ENCODE measurements at regions not wholly inside any gene's neighbourhood (a gene's known extent, or its start where the extent isn't known, plus 50 kb on each side); places are given as distances from the start of the nearest gene placed in this dataset.
"Not testable (repeated sequence)": the region's sequence is repeated elsewhere in the genome, so short reads cannot be mapped to it uniquely, and the experiment has no call there.

DNA sequence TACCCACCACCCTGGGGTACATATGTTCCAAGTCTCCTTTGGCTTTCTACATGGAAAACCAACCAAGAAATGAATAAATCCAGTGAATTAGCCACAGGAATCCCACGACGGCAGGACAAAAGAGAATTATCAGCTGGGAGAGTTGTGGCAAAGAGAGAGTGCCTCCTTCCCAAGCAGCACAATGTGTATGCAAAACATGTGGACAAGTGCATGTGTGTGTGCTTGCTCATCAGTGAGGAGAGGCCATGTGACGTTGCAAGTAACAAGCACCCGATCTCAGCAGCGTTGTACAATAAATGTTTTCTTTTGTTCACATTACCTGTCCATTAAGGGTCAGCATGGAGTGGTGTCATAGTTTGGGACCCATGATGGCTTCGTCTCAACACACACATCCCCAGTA, 50.0 kb upstream of the EMX2 start:
- in situ Hi-C loops (cut with MboI; ENCODE audit: low sequenced_read_pairs) = loop anchor here (10.0 kb wide), 1 partner anchor 752 kb away; no protein-coding TSS in a partner anchor

DNA sequence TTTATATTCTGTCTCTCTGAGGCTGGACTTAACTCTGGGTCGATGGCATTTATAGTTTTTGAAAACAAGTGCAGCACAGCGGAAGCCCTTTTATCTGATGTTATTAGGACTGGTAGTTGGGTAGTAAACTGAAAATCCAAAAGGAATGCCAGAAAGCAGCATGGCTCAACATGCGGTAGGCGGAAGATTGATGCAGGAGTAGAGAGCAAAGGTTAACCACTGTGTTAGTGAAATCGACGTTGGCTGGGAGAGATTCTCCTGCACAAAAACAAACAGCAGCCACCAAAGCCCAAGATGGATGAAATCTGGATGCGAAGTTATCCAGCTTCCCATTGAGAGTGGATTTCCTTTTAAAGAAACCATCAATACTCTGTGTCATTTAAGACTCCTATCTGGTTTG, 54.5 kb upstream of the EMX2 start:
- in situ Hi-C loops (cut with MboI; ENCODE audit: low sequenced_read_pairs) = no loop called here

DNA sequence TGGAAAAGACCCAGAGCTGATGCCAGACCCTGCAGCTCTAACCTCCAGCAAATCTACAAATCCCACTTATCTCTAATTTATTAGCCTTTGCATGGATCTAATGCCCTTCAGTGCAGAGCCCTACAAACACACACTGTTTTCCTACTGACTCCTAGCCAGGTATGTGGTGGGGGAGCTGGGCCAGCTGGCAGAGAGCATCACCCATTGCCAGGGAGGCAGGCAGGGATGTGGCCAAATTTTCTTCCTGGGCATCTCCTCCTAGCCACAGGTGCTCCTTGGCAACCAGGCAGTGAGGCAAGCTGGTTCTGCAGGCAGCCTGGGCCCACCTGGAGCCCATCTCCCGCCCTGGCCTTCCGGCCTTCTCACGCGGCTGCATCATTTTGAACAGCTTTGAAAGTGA, 55.9 kb upstream of the EMX2 start:
- in situ Hi-C loops (cut with MboI; ENCODE audit: low sequenced_read_pairs) = no loop called here

DNA sequence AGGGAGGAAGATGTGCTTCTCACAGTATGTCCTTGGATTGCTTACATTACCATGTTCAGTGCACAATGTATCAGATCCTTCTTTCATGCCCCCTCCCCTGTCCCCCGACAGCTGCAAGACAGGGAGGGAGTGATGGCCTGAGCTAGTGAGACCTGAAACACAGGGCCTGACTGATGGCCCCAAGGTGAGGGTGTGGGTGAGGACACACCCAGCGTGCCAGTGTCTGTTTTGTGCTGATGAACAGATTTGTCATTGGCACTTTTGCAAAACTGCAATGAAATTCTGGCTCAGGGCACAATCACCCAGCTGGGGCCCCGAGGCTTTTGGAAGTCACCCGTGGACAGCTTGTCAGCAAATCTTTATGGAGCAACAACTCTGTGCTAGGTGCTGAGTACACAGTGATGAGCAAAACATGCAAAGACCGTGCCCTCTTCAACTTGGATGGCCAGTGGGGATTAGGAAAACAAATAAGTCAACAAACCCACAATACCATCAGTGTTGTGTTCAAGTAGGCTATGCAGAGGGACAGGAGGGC, 59.4 kb upstream of the EMX2 start:
- in situ Hi-C loops (cut with MboI; ENCODE audit: low sequenced_read_pairs) = no loop called here

DNA sequence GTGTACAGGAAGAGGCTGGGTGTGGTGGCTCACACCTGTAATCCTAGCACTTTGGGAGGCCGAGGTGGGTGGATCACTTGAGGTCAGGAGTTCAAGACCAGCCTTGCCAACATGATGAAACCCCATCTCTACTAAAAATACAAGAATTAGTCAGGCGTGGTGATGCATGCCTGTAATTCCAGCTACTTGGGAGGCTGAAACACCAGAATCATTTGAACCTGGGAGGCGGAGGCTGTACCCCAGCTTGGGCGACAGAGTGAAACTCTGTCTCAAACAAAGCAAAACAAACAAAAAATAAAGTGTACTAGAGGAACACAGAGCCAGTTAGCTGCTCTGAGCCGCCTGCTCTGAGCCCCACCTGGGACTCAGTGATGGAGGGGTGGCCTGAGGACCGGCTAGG, 61.5 kb upstream of the EMX2 start:
- in situ Hi-C loops (cut with MboI; ENCODE audit: low sequenced_read_pairs) = not testable (repeated sequence)

DNA sequence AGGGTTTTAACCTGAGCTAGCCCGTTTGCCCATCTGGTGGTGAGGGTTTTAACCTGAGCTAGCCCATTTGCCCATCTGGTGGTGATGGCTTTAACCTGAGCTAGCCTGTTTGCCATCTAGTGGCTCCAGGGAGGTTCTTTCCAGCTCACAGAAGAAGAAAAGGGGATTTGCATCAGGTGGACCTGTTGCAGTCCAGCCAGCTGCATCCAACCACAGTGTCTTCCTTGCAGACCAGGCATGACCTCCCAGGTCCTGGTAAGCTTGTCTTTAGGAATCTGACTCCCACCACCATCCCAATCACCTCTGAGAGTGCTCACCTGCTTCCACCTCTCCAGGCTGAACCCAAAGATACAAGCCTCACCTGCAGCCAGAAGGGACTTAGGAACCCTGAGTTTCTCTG, 62.4 kb upstream of the EMX2 start:
- in situ Hi-C loops (cut with MboI; ENCODE audit: low sequenced_read_pairs) = no loop called here

DNA sequence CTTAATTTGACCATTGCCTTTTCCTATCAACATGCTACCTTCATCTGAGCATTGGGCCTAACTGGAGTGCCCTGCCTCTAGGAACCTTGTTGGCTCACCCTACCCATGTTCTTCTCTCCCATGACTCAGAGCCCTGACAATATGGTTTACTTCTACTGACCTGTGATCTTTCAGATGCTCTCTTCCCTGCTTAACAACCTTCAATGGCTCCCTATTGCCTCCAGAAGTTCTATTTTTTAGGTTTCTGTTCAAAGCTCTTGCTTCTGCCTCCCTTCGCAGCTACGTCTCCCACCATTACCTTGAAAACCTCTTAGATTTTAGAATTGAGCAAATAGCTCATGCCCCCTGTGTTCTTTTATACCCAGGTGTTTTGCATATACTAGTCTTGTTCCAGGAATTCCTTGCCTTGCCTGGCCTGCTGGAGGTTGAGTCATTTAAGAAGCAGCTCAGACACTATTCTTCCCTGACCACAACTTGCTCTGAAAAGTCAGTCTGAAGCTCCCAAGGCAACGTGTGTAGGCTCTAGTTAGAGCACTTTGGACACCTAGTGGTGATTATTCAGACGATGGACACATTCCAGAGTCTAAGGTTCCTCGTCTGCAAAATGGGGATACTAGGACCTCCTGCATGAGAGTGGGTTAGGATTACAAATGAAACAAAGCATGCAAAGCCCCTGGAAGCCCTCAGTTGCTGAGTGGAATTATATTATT, 64.4 kb upstream of the EMX2 start:
- in situ Hi-C loops (cut with MboI; ENCODE audit: low sequenced_read_pairs) = no loop called here

DNA sequence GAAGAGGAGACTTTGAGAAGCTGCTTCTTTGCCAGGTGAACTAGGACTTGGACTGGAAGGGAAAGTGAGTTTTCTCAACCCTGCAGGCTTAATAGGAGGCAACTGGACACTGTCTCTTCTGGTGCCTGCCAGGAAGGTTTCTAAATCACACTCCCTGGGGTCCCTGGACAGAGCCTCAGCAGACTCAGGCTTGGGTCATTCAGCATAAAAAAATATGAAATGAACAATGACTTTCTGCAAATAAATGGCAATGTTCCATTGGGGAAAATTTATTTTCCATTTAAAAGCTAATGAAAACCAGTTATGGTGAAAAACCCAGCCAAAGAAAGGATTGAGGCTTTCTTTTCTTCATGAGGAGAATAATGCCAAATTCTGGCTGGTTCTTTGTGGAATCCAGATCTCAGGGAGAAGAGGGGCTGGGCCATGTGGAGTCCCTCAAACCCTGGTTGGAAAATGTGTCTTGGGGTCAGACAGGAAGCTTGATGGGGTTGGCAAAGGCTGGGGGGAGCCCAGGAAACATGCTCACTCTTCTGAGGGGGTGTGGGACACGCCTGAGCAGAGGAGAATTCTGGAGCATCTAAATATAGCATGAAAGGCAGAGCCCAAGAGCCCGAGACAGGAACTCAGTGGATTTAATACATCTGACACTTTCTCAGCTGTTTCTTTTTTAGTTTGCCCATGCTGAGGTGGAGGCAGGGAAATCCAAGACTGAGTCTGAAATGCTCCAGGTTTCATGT, 65.2 kb upstream of the EMX2 start:
- in situ Hi-C loops (cut with MboI; ENCODE audit: low sequenced_read_pairs) = no loop called here

DNA sequence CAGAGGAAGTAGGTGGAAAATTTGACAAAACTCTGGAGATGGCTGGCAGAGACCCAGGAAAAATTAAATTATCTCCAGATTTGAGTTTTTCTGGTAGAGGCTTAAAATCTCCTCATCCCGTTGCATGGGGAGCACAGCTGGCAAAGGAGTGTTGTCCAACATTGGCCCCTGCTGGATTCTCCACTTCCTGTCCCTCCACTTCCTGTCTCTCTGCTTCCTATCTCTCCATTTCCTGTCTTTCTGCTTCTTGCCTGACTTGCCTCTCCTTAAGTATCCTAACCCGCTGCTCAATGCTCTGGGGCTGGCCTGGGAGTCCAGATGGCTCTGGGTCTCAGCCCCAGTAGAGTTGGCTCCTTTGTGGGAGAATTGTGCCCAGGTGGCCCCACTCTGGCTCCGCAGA, 65.8 kb upstream of the EMX2 start:
- in situ Hi-C loops (cut with MboI; ENCODE audit: low sequenced_read_pairs) = no loop called here

DNA sequence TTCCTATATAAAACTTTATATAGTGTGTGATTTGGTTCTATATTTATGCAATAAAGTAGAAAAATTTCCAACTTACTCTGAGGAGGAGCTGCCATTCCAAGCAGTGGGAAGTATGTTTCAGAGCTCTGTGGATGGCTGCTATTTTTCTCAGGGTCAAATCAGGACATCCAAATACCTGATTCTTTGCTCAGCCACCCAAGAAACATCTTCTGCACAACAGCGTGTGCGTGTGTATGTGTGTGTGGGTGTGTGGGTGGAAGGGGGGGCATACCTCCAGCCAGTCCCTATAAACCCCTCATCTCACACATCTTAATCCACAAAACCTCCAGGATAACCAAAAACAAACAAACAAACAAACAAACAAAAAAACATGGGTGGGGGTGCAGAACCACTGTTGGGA, 66.3 kb upstream of the EMX2 start:
- in situ Hi-C loops (cut with MboI; ENCODE audit: low sequenced_read_pairs) = no loop called here

DNA sequence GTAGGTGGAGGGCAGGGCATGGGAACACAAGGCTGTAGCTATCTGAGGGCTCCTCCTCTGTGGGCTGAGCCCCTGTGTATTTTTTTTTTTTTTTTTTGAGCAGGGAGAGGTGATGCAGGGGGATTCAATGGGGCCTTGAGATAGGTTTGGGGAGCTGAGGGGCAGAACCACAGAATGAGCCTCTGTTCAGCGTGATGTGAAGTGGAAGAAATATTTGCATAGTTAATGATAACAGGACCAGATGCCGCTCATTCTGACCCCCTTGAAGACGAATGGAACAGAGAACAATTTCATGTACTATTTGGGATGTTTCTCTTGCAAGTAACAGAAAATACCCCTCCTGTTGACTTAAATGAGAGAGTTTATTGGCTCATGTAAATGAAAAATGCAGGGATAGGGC, 69.7 kb upstream of the EMX2 start:
- in situ Hi-C loops (cut with MboI; ENCODE audit: low sequenced_read_pairs) = no loop called here

DNA sequence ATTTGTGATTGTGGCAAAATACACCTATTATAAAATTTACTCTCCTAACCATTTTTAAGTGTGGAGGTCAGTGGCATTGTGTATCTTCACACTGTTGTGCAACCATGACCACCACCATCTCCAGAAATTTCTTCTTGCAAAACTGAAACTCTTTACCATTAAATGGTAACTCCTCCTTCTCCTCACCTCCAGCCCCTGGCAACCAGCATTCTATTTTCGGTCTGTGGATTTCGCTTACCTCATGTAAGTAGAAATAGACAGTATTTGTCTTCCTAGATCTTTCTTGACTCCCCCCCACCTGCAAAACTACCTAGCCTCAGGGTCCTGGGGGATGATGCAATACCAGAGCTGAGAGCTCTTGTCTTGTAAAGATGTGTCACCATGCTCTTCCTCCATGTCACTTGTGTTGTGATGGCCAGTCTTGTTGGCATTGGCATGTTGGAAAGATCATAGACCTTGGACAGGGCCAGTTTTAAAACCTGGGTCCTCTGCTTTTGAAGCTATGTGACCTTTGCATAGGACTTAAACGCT, 71.1 kb upstream of the EMX2 start:
- in situ Hi-C loops (cut with MboI; ENCODE audit: low sequenced_read_pairs) = no loop called here

DNA sequence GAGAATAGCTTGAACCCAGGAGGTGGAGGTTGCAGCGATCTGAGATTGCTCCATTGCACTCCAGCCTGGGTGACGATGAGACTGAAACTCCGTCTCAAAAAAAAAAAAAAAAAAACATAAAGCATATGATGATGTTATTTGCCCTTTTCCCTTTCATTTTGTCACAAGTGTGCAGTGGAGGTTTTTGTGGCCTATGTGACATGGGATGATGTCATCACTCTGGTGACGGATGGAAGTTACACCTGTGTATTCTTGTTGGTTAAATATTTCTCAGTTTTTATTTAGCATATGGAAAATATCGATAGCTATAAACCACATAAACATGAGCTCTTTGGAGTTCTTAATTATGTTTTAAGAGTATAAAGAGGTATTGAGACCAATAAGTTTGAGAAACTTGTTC, 71.8 kb upstream of the EMX2 start:
- in situ Hi-C loops (cut with MboI; ENCODE audit: low sequenced_read_pairs) = no loop called here

DNA sequence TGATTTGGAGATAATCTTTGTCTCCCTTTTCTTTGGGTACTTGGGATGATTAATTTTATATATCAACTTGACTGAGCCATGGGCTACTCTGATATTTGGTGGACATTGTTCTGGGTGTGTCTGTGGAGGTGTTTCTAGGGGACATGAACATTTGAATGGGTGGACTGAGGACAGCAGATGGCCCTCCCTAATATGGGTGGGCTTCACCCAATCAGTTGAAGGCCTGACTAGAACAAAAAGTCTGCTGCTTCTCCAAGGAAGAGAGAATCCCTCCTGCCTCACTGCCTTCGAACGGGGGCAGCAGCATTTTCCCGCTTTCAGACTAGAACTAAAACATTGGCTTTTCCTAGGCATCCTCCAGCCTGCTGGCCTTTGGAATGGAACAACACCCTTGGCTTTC, 73.9 kb upstream of the EMX2 start:
- in situ Hi-C loops (cut with MboI; ENCODE audit: low sequenced_read_pairs) = no loop called here

DNA sequence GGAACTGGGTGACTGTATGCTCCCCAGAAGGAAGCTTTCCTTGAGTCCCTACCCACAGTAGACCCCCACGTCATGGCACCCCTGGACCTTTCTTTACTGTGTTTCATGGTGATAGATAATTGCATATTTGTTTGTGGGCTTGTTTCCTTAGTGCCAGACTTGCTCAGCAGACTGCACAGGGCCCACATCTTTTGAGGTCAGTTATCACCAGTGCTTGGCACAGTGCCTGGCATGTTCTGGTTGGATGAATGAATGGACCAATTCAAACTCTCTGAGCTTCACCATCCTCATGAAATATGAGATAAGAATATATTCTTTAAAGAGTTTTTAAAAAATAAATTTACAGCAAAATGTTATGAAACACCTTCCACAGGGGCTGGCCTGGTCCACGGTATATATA, 78.4 kb upstream of the EMX2 start:
- in situ Hi-C loops (cut with MboI; ENCODE audit: low sequenced_read_pairs) = no loop called here

DNA sequence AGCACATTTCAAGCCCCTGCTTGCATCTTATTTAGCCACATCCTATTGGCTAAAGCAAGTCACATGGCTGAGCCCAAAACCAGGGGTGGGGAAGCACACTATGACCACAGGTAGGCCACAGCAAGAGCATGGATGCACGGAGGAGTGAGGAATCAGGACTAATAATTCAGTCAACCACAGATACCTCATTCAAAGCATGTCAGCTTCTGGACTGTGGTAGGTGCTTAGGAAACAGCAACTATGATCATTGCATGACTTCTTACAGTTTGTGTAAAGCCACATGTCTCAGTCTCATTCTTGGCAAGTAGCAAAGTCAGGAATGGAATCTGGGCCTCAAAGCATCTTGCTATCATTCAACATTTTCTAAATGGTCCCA, 79.0 kb upstream of the EMX2 start:
- in situ Hi-C loops (cut with MboI; ENCODE audit: low sequenced_read_pairs) = no loop called here

DNA sequence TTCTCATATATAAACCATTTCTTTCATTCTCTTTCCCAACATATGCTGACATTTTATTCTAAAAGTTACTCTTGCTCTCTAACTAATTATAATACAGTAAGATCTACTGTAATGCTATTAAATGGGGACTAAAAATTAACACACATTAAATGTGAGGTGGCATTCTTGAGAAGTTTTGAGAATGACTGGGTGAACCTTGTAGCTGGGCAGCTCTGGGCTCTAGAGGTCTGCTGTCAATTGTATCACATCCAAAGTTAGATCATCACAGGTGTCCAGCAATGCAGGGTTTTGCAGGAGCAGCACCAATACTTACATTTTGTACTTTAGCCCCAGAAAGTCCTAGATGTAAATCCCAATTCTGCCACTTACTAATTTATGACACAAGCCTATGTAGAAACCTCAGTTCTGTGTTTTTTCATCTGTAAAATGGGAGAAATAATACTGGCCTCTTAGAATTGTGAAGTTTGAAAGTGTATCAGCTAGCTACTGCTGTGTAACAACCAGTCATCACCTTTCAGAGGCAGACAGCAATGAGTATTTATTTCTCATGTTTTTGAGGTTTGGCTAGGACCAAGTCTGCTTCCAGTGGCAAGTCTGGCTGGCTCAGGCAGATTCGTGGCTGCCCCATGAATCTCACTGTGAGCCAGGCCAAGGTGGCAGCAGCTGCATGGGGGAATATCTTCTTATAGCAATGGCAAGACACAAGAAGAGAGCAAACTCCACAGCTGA, 79.6 kb upstream of the EMX2 start:
- in situ Hi-C loops (cut with MboI; ENCODE audit: low sequenced_read_pairs) = no loop called here

DNA sequence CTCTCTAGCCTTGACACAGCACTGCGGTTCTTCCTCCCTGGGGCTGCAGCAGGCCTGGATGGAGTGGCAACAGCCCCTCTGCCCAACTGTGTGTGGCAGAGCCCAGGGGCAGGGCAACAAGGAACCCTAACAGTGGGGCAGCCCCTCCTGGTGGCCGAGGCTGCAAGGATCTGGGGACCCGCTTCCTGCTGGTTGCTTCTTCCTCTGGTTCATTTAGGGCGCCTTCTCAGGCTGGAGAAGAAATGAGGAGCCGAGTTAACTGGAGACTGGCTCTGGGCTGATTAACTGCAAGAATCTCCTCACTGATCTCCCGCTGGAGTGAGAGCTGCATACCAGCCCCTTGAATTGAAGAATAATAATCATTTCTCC, 80.1 kb upstream of the EMX2 start:
- in situ Hi-C loops (cut with MboI; ENCODE audit: low sequenced_read_pairs) = no loop called here

DNA sequence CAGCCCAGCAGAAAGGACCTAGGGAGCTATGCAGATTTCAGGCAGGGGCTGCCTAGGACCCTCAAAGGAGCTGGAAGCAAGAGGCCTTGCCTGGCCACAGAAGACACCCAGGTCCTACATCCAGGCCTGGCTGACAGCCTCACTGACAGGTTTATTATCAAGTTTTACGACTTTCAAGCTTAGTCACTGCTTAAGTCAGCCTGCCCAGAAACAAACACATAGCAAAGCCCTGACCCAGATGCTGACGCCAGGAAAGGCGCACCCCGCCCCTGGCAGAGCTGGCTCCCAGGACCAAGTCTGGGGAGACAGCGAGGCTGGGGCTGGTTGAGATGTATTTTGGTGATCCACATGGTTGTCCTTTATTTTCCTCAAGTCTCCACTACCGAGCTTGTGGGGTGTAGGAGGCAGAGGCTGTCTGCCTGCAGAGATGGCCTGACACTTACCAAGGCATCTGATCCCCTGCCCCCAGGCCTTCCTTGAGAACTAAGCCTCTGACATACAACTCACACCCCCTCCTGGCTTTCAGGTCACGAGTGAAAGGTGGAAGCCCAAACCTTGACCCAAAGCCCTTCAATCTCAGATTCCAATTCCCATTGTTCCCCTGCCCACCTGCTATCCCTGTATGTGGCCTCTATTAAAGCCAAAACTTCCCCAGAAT, 80.7 kb upstream of the EMX2 start:
- in situ Hi-C loops (cut with MboI; ENCODE audit: low sequenced_read_pairs) = no loop called here

DNA sequence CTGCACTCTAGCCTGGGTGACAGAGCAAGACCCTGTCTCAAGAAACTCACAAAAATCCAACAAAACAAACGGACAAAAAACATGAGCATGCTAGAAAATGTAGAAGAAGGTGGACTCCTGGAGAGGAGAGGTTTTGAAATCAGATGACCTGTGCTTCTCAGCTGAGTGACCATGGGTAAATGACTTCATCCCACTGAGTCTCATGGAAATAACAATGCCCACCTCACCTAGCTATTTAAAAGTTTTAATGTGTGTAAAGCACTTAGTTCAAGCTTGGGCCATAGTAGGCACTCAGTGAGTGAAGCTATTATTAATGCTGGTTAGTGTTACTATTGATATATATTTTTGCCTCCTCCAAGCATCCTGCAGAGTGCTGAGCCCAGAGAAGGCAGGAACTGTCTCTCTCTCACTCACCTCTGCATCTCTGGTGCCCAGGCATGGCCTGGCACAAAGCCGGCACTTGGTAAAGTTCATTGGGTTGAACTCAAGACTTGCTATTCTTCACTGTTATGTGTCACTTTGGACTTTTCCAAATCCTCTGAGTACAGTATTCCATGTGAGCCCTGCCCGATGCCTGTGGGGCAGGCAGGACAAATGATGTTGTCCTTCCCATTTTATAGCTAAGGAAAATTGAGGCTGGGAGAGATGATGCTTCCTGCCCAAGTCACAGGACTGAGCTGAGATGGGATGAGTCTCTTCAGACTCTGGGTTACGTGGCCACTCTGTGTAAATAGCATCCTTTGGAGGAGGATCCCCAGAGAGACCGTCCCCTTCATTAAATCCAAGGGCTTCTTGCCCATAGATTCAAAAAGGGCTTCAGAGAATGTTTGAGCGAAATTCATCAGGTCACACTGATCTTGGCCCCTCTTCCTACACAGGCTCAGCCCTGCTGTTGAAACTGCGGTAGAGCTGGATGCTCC, 81.4 kb upstream of the EMX2 start:
- in situ Hi-C loops (cut with MboI; ENCODE audit: low sequenced_read_pairs) = no loop called here
